Naive thymus-derived CD4-positive, alpha-beta T cell (primary cell): ENCODE measurements at regions not wholly inside any gene's neighbourhood (a gene's known extent, or its start where the extent isn't known, plus 50 kb on each side); places are given as distances from the start of the nearest gene placed in this dataset.
"Not testable (repeated sequence)": the region's sequence is repeated elsewhere in the genome, so short reads cannot be mapped to it uniquely, and the experiment has no call there.

Source experiments
- ATAC-seq: fragments of 150-1000 bp; cut with Tn5 transposase; 2 replicates; pipeline ENCODE4 v1.10.0; 2021; ENCODE audit warnings: mild to moderate bottlenecking, moderate library complexity
- CTCF ChIA-PET: fragments of 350-600 bp; sonication (Branson Sonifier 250); formaldehyde crosslinking; loops from one replicate; lab custom pipeline; 2021; ENCODE audit warnings: antibody characterized with exemption; lab: Charles Lee
- POLR2A ChIA-PET: fragments of 350-600 bp; sonication (Branson Sonifier 250); formaldehyde crosslinking; loops from one replicate; lab custom pipeline; 2021; ENCODE audit warnings: antibody characterized with exemption, inconsistent platforms; lab: Charles Lee
- DNase-seq, 9 donors: peaks; one replicate each; pipeline versions ENCODE4 v3.0.0 to v3.0.0-alpha.2; 2020 to 2022; ENCODE audit warnings: mixed read lengths in 1 of 9
- H3K27ac ChIP-seq: one replicate; pipeline ENCODE4 v1.7.0; 2013; ENCODE audit warnings: mild to moderate bottlenecking, low read depth, low read length, moderate library complexity
- H3K27me3 ChIP-seq, 2 donors: one replicate each; pipeline ENCODE4 v1.7.0; 2013; ENCODE audit warnings: low read length in 2 of 2, mild to moderate bottlenecking in 2 of 2, moderate library complexity in 2 of 2; ENCODE audit not compliant: control insufficient read depth in 2 of 2, insufficient read depth in 2 of 2
- H3K36me3 ChIP-seq, 3 experiments: 1 replicate in 2 of 3; 2 replicates in 1 of 3; pipeline ENCODE4 v1.7.0; 2013; ENCODE audit warnings: low read length in 3 of 3, mild to moderate bottlenecking in 3 of 3, moderate library complexity in 1 of 3; ENCODE audit not compliant: insufficient read depth in 3 of 3, control insufficient read depth in 2 of 3
- H3K4me1 ChIP-seq, 2 donors: one replicate each; pipeline ENCODE4 v1.7.0; 2013; ENCODE audit warnings: low read length in 2 of 2, mild to moderate bottlenecking in 2 of 2, moderate library complexity in 1 of 2; ENCODE audit not compliant: control insufficient read depth in 2 of 2, insufficient read depth in 2 of 2
- H3K4me3 ChIP-seq: 2 replicates; pipeline ENCODE4 v1.7.0; 2013; ENCODE audit warnings: mild to moderate bottlenecking, low read length
- H3K9me3 ChIP-seq, 3 experiments: 1 replicate in 2 of 3; 2 replicates in 1 of 3; pipeline ENCODE4 v1.7.0; 2013; ENCODE audit warnings: low read length in 3 of 3; ENCODE audit not compliant: control insufficient read depth in 2 of 3
- H3K27ac Mint-ChIP-seq, 9 donors: one replicate each; pipeline ENCODE4 v1.8.0; 2020 to 2022; ENCODE audit warnings: mixed read lengths in 9 of 9, mild to moderate bottlenecking in 8 of 9, moderate library complexity in 5 of 9, inconsistent platforms in 2 of 9
- H3K27me3 Mint-ChIP-seq, 5 donors: one replicate each; pipeline ENCODE4 v1.8.0; 2021 to 2022; ENCODE audit warnings: mixed read lengths in 5 of 5, mild to moderate bottlenecking in 1 of 5
- H3K36me3 Mint-ChIP-seq, 5 donors: one replicate each; pipeline ENCODE4 v1.8.0; 2020 to 2022; ENCODE audit warnings: mixed read lengths in 5 of 5, mild to moderate bottlenecking in 3 of 5, inconsistent platforms in 1 of 5
- H3K4me1 Mint-ChIP-seq, 7 donors: one replicate each; pipeline ENCODE4 v1.8.0; 2020 to 2022; ENCODE audit warnings: mixed read lengths in 7 of 7, mild to moderate bottlenecking in 3 of 7, inconsistent platforms in 1 of 7
- H3K4me3 Mint-ChIP-seq, 10 donors: one replicate each; pipeline ENCODE4 v1.8.0; 2020 to 2022; ENCODE audit warnings: mild to moderate bottlenecking in 10 of 10, mixed read lengths in 10 of 10, moderate library complexity in 6 of 10, inconsistent platforms in 2 of 10
- H3K9me3 Mint-ChIP-seq, 11 donors: one replicate each; pipeline ENCODE4 v1.8.0; 2020 to 2022; ENCODE audit warnings: mixed read lengths in 11 of 11, mild to moderate bottlenecking in 4 of 11, inconsistent platforms in 1 of 11, moderate library complexity in 1 of 11
- intact Hi-C, 2 donors: fragments of 100-400 bp; cut with micrococcal nuclease; formaldehyde crosslinking; loops; one replicate each; pipeline ENCODE4 v1.15.1; 2023

GRCh38 chr11:29231586-29231985 is 785.2 kb downstream of the KCNA4 start:
- no peaks in the 10 kb centered on the region for H3K36me3 Mint-ChIP-seq
- peaks cover 0 to 24% (median 9%) of the 10 kb centered on the region in 11 donors for H3K9me3 Mint-ChIP-seq
- H3K27ac Mint-ChIP-seq = no peak overlapping the region
- ATAC-seq (no peak), DNase-seq (no peak)
- H3K27ac ChIP-seq = no peak overlapping the region
- ChIA-PET CTCF (no interaction called here), POLR2A (no interaction called here)
- no peaks in the 10 kb centered on the region for H3K4me1 ChIP-seq
- no peak overlapping the region for H3K4me3 ChIP-seq
- H3K9me3 ChIP-seq = no peaks in the 10 kb centered on the region
- no peaks in the 10 kb centered on the region for H3K4me1 Mint-ChIP-seq
- no peaks in the 10 kb centered on the region for H3K27me3 ChIP-seq
- intact Hi-C loops = no loop called here
- H3K36me3 ChIP-seq = no peaks in the 10 kb centered on the region
- H3K27me3 Mint-ChIP-seq = no peaks in the 10 kb centered on the region
- no peak overlapping the region for H3K4me3 Mint-ChIP-seq

GRCh38 chr11:29227811-29228210 is 789.0 kb downstream of the KCNA4 start:
- H3K27ac Mint-ChIP-seq = no peak overlapping the region
- CTCF ChIA-PET = no interaction called here
- Histone ChIP-seq H3K27me3 (no peaks in the 10 kb centered on the region), H3K4me1 (no peaks in the 10 kb centered on the region), H3K9me3 (no peaks in the 10 kb centered on the region), H3K4me3 (no peak overlapping the region), H3K36me3 (no peaks in the 10 kb centered on the region), H3K27ac (no peak overlapping the region)
- H3K9me3 Mint-ChIP-seq = peaks cover 3 to 34% (median 11%) of the 10 kb centered on the region in 11 donors
- DNase-seq (no peak), ATAC-seq (no peak)
- no peaks in the 10 kb centered on the region for H3K36me3 Mint-ChIP-seq
- H3K4me1 Mint-ChIP-seq = no peaks in the 10 kb centered on the region
- no peaks in the 10 kb centered on the region for H3K27me3 Mint-ChIP-seq
- POLR2A ChIA-PET = no interaction called here
- intact Hi-C loops = no loop called here
- no peak overlapping the region for H3K4me3 Mint-ChIP-seq

- H3K4me3 ChIP-seq = no peak overlapping the region
- no peaks in the 10 kb centered on the region for H3K9me3 ChIP-seq
- no peaks in the 10 kb centered on the region for H3K27me3 ChIP-seq
- ATAC-seq (no peak), DNase-seq (no peak)
- intact Hi-C loops = no loop called here
- no peaks in the 10 kb centered on the region for H3K4me1 ChIP-seq
- no peak overlapping the region for H3K27ac ChIP-seq
- Mint-ChIP-seq H3K27ac (no peak overlapping the region), H3K36me3 (peaks cover 0 to 3% (median 0%) of the 10 kb centered on the region in 5 donors), H3K9me3 (peaks cover 0 to 46% (median 16%) of the 10 kb centered on the region in 11 donors), H3K4me3 (no peak overlapping the region), H3K27me3 (no peaks in the 10 kb centered on the region), H3K4me1 (no peaks in the 10 kb centered on the region)
- ChIA-PET CTCF (no interaction called here), POLR2A (no interaction called here)
- H3K36me3 ChIP-seq = no peaks in the 10 kb centered on the region
These were observed 792.0 kb downstream of the KCNA4 start for GRCh38 chr11:29224739-29225384.

GRCh38 chr11:29219531-29219930 is 797.3 kb downstream of the KCNA4 start:
- H3K36me3 ChIP-seq, DNase-seq, H3K36me3 Mint-ChIP-seq, H3K27ac ChIP-seq, H3K4me1 ChIP-seq, intact Hi-C loops, H3K27me3 Mint-ChIP-seq, H3K4me1 Mint-ChIP-seq, H3K9me3 ChIP-seq, H3K27ac Mint-ChIP-seq, CTCF ChIA-PET, ATAC-seq, H3K4me3 ChIP-seq, POLR2A ChIA-PET, H3K27me3 ChIP-seq, H3K4me3 Mint-ChIP-seq: not testable (repeated sequence)
- H3K9me3 Mint-ChIP-seq = peaks cover 2 to 46% (median 27%) of the 10 kb centered on the region in 11 donors

- peaks cover 0 to 3% (median 0%) of the 10 kb centered on the region in 5 donors for H3K36me3 Mint-ChIP-seq
- H3K4me3 ChIP-seq = no peak overlapping the region
- H3K27me3 ChIP-seq = no peaks in the 10 kb centered on the region
- H3K4me3 Mint-ChIP-seq = no peak overlapping the region
- POLR2A ChIA-PET = no interaction called here
- no peaks in the 10 kb centered on the region for H3K9me3 ChIP-seq
- no peaks in the 10 kb centered on the region for H3K4me1 ChIP-seq
- DNase-seq (no peak), ATAC-seq (no peak)
- H3K9me3 Mint-ChIP-seq = peaks cover 2 to 35% (median 23%) of the 10 kb centered on the region in 11 donors
- CTCF ChIA-PET = no interaction called here
- intact Hi-C loops = no loop called here
- H3K27ac Mint-ChIP-seq = no peak overlapping the region
- H3K27me3 Mint-ChIP-seq = no peaks in the 10 kb centered on the region
- no peaks in the 10 kb centered on the region for H3K4me1 Mint-ChIP-seq
- H3K27ac ChIP-seq = no peak overlapping the region
- no peaks in the 10 kb centered on the region for H3K36me3 ChIP-seq
These were observed 798.9 kb downstream of the KCNA4 start for GRCh38 chr11:29217901-29218300.

- peaks cover 4 to 30% (median 9%) of the 10 kb centered on the region in 11 donors for H3K9me3 Mint-ChIP-seq
- ATAC-seq = no peak
- Histone ChIP-seq H3K9me3 (no peaks in the 10 kb centered on the region), H3K36me3 (no peaks in the 10 kb centered on the region), H3K27ac (no peak overlapping the region), H3K4me3 (no peak overlapping the region), H3K27me3 (no peaks in the 10 kb centered on the region), H3K4me1 (no peaks in the 10 kb centered on the region)
- CTCF ChIA-PET = no interaction called here
- no peaks in the 10 kb centered on the region for H3K4me1 Mint-ChIP-seq
- DNase-seq = no peak
- POLR2A ChIA-PET = no interaction called here
- no peak overlapping the region for H3K27ac Mint-ChIP-seq
- intact Hi-C loops = no loop called here
- H3K4me3 Mint-ChIP-seq = no peak overlapping the region
- H3K27me3 Mint-ChIP-seq = no peaks in the 10 kb centered on the region
- no peaks in the 10 kb centered on the region for H3K36me3 Mint-ChIP-seq
These were observed 802.0 kb downstream of the KCNA4 start for GRCh38 chr11:29214833-29215232.

- no peak for ATAC-seq
- intact Hi-C loops = no loop called here
- Mint-ChIP-seq H3K27me3 (no peaks in the 10 kb centered on the region), H3K4me3 (no peak overlapping the region), H3K4me1 (no peaks in the 10 kb centered on the region), H3K36me3 (no peaks in the 10 kb centered on the region), H3K9me3 (peaks cover 0 to 25% (median 6%) of the 10 kb centered on the region in 11 donors), H3K27ac (no peak overlapping the region)
- H3K27me3 ChIP-seq = no peaks in the 10 kb centered on the region
- ChIA-PET POLR2A (no interaction called here), CTCF (no interaction called here)
- H3K4me3 ChIP-seq = no peak overlapping the region
- DNase-seq = no peak
- no peaks in the 10 kb centered on the region for H3K4me1 ChIP-seq
- H3K36me3 ChIP-seq = no peaks in the 10 kb centered on the region
- H3K9me3 ChIP-seq = no peaks in the 10 kb centered on the region
- H3K27ac ChIP-seq = no peak overlapping the region
These were observed 805.6 kb downstream of the KCNA4 start for GRCh38 chr11:29211202-29211601.
